ENCODE measurements at regions not wholly inside any gene's neighbourhood (a gene's known extent, or its start where the extent isn't known, plus 50 kb on each side); places are given as distances from the start of the nearest gene placed in this dataset.

DNA sequence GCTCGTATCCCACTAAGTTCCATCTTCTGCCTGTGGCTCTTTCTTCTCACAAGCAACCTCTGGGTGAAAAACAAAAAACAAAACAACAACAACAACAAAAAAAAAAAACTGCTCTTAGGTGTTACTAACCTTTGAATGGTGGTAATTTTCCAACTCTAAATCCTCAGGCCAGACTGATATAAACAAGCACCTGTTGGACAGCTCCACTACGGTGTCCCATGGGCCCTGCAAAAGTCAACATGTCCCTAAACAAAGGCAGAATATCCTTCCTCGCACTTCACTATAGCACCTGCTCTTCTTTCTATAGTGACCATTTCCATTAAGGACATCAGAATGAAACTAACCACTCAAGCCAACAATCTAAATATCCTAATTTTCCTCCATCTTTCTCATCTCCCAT lies 54.6 kb upstream of the PARM1 start:
- DNase-seq = no peak

GRCh38 chr4:74875451-74875850 lies 57.5 kb upstream of the PARM1 start:
- DNase-seq = no peak

- peak; percentile 89 for DNase-seq
Measured at GRCh38 chr4:74874753-74875367, 58.1 kb upstream of the PARM1 start.

DNA sequence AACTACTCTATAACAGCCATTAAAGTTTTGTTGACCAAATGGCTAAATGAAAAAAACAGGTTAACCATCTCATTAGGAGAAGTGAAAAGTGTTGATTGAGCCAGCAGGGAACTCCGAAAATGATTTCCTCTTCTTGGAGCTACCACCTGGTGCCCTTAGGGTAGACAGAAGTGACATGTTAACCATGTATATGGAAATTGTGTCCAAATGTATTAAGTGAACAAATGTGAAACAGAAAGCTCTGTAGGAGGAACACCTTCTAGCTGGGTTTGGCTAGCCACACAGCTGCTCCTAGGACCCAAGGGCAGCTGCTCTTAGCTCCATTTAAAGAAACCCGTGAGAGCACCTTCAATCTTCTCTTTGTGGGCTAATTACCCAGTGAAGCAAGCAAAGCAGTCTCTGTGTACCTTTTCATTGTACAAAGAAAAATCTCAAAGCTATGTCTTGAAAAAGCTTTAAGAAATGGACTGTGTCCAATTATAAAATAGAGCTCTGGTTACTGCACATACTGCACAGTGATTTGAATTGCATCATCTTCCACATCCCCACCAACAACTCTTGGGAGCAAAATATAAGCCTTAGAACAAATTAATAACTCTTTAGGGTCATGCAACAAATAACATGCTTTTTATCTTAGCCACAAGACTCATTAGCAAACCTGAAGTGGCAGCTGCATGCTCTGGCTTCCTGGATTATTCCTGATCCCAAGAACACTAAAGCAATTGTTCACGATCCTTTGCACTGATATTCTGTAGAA lies 59.2 kb upstream of the PARM1 start:
- DNase-seq = no peak

DNA sequence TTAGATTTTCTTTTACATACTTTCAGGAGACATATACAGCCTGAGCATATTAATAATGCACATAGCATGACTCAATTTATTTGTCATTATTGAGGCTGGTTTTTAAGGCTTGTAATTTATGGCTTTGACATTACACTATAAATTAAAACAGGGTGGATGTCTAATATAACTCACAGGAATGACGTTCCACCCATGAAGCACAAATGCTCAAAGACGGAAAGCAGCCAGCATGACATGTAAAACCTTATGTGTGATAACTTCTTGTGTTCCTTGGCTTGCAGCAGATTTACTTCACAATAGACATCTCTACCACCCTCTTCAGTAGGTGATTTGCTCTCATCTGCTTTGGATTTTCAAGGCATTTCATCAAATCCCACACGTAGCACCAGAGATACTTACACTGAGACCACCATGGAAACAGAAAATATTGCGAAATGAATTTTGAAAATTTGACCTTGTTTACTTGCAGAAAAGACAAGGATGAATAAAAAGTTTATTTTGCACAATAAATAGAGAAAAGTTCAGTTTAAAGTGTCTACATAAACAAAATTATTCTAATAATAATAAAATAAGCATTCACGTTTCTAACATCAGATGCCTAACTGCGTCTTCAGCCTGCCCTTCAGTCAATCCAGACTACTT lies 64.7 kb upstream of the BTC start:
- DNase-seq = no peak

DNA sequence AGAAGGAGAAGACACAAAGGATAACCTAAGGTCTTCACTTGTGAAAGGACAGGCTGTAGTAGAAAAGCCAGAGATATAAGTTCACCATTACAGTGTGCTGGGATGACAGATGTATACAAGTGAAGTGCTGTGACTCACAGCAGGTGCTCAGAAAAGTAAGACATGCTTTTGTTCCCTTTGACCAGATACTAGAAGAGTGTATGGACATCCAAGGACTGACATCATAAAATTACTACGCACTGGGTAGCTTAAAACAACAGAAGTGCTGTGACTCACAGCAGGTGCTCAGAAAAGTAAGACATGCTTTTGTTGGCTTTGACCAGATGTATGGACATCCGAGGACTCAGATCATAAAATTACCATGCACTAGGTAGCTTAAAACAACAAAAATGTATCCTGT lies 61.6 kb upstream of the BTC start:
- no peak for DNase-seq

DNA sequence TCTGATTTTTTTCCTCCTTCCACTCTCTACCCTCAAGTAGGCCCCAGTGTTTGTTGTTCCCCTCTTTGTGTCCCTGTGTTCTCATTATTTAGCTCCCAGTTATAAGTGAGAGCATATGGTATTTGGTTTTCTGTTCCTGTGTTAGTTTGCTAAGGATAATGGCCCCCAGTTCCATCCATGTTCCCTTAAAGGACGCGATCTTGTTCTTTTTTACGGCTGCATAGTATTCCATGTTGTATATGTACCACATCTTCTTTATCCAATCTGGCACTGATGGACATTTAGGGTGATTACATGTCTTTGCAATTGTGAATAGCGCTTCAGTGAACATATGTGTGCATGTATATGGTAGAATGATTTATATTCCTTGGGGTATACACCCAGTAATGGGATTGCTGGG lies 54.5 kb upstream of the BTC start:
- DNase-seq = no peak

- no peak for DNase-seq
Measured at GRCh38 chr4:74845834-74846233, 51.5 kb upstream of the BTC start.
